ENCODE measurements at regions not wholly inside any gene's neighbourhood (a gene's known extent, or its start where the extent isn't known, plus 50 kb on each side); places are given as distances from the start of the nearest gene placed in this dataset.

DNA sequence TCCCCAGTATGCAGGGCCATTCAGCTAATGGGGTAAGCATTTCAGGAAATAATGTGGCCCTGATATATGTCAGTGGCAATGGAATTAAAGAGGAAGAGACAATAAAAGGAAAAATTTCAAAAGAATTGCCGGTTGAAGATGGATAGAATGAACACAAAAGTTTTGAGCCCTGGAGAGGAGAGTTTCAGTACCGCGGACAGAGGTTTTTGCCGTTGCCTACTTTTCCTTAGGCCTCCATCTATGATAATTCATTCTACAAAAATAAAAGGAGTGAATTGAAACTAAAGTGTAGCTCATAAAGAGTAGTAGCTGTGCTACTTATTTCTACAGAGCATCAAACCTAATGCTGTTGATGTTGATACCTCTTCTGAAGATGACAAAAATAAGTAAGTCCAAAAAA is 140.7 kb downstream of the RNASET2 start:
- TF ChIP-seq CTCF (conservative IDR thresholded peaks at IDR 0.05): no peak
- no peak overlapping the region for H3K4me2 ChIP-seq (ENCODE audit: insufficient read depth, insufficient read length, low read length)
- no CpG with 5 or more reads among the region's 4 CpGs for WGBS (ENCODE audit: extremely low coverage, insufficient read length, low lambda C conversion rate)
- no peak overlapping the region for H2AK5ac ChIP-seq (ENCODE audit: insufficient read length, low read length)
- H3K9ac ChIP-seq (ENCODE audit: extremely low read depth, insufficient read length, low read length): no peak overlapping the region
- no peak for DNase-seq
- Mint-ChIP-seq H3K4me3 (no peak overlapping the region), H3K9me3 (no peaks in the 10 kb centered on the region), H3K27ac (no peak overlapping the region), H3K4me1 (no peaks in the 10 kb centered on the region), H3K36me3 (ENCODE audit: insufficient read depth in 1 of 3, low read depth in 3 of 3) (no peaks in the 10 kb centered on the region), H3K27me3 (ENCODE audit: low read depth) (no peaks in the 10 kb centered on the region; the same call in 1 of the 2 replicates)
- no peak overlapping the region for H4K91ac ChIP-seq (ENCODE audit: insufficient read length, low read depth, low read length)
- no peak overlapping the region for H4K5ac ChIP-seq (ENCODE audit: insufficient read length, low read depth, low read length)
- H2BK120ac ChIP-seq (ENCODE audit: low read depth, low read length, poor library complexity, severe bottlenecking): no peak overlapping the region
- H3K27me3 ChIP-seq (ENCODE audit: insufficient read depth, low read length): no peaks in the 10 kb centered on the region
- no peak overlapping the region for H3K18ac ChIP-seq (ENCODE audit: insufficient read length, low read depth, low read length)
- no peaks in the 10 kb centered on the region for H3K4me1 ChIP-seq (ENCODE audit: insufficient read depth, low read length)
- H4K20me1 ChIP-seq (ENCODE audit: control insufficient read depth, insufficient read depth, insufficient read length): no peaks in the 10 kb centered on the region
- H3K79me2 ChIP-seq (ENCODE audit: insufficient read depth, low read length): no peaks in the 10 kb centered on the region
- no peak overlapping the region for H2BK12ac ChIP-seq (ENCODE audit: insufficient read length, low read depth, low read length)
- H2BK15ac ChIP-seq (ENCODE audit: low read depth, low read length): no peak overlapping the region
- no peak overlapping the region for H3K23ac ChIP-seq (ENCODE audit: insufficient read length, low read depth, low read length)
- H2AFZ ChIP-seq (ENCODE audit: low read length): no peak overlapping the region
- H3K23me2 ChIP-seq (ENCODE audit: insufficient read length, low read depth, low read length, poor library complexity, severe bottlenecking): no peaks in the 10 kb centered on the region
- no peak overlapping the region for H2BK5ac ChIP-seq (ENCODE audit: insufficient read length, low read length)
- no peak overlapping the region for H2BK20ac ChIP-seq (ENCODE audit: low read depth, low read length, poor library complexity, severe bottlenecking)
- H3K14ac ChIP-seq (ENCODE audit: insufficient read depth, low read length): no peak overlapping the region
- no peak overlapping the region for H3K27ac ChIP-seq (ENCODE audit: insufficient read length, low read depth, low read length)
- no peaks in the 10 kb centered on the region for H3K79me1 ChIP-seq (ENCODE audit: insufficient read depth, low read depth, low read length, poor library complexity, severe bottlenecking)
- H3K9me3 ChIP-seq (ENCODE audit: control insufficient read depth, low read depth, low read length): no peaks in the 10 kb centered on the region
- no peak overlapping the region for H3K56ac ChIP-seq (ENCODE audit: insufficient read length, low read depth, low read length)
- no peak overlapping the region for H4K8ac ChIP-seq (replicated peaks; ENCODE audit: insufficient read length, low read depth, low read length)
- no peak overlapping the region for H3K4ac ChIP-seq (ENCODE audit: low read depth, low read length)
- H3T11ph ChIP-seq (ENCODE audit: low read length): no peak overlapping the region

All from H9 (cell line).